B cell (primary cell): ENCODE measurements at regions not wholly inside any gene's neighbourhood (a gene's known extent, or its start where the extent isn't known, plus 50 kb on each side); places are given as distances from the start of the nearest gene placed in this dataset.

ENCODE experiments used
- EZH2 ChIP-seq: IDR thresholded peaks from 2 replicates; pipeline ENCODE4 v1.6.1; 2012; ENCODE audit warnings: borderline replicate concordance, low read depth, mild to moderate bottlenecking, moderate library complexity, low read length; ENCODE audit not compliant: insufficient read depth, poor library complexity, severe bottlenecking
- TF ChIP-seq, protein P1 (sequence below): fragments of 200-600 bp; IDR thresholded peaks from one replicate; pipeline ENCODE4 v1.8.0; 2022; ENCODE audit warnings: antibody characterized with exemption, mild to moderate bottlenecking

DNA sequence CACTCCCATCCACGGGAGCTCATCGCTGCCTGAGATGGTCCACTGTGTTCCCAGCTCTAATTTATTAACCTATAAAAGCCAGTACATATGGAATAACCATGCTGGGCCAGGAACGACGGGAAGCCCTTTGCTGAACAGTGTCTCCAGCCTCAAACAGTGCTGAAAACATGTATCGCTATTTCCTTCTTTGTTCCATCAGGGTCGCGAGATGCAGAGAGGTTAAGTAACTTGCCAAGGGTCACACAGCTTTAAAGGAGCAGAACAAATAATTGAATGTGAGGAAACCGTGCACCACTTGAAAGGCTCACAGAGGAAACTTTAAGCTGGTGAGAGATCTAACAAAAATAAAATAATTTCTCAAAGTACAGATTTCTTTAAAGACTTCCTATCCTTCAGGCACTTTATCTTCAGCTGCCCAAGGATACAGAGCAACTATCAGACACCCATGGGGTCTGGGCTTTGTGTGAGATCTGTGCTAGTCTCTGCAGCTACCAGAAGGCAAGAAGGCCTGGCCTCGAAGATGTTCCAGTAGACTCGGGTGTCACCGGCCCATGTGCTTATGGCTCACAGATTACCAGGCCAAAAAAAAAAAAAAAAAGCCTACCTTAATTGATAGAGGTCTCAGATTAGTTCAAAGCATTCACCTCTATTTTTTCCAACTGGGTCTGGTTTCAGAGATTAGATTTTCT, 207.8 kb upstream of the FOXF1 start:
- TF ChIP-seq, protein P1, sequence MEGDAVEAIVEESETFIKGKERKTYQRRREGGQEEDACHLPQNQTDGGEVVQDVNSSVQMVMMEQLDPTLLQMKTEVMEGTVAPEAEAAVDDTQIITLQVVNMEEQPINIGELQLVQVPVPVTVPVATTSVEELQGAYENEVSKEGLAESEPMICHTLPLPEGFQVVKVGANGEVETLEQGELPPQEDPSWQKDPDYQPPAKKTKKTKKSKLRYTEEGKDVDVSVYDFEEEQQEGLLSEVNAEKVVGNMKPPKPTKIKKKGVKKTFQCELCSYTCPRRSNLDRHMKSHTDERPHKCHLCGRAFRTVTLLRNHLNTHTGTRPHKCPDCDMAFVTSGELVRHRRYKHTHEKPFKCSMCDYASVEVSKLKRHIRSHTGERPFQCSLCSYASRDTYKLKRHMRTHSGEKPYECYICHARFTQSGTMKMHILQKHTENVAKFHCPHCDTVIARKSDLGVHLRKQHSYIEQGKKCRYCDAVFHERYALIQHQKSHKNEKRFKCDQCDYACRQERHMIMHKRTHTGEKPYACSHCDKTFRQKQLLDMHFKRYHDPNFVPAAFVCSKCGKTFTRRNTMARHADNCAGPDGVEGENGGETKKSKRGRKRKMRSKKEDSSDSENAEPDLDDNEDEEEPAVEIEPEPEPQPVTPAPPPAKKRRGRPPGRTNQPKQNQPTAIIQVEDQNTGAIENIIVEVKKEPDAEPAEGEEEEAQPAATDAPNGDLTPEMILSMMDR = no peak
- TF ChIP-seq EZH2 = no peak
